AG04449 (cell line): ENCODE measurements at regions not wholly inside any gene's neighbourhood (a gene's known extent, or its start where the extent isn't known, plus 50 kb on each side); places are given as distances from the start of the nearest gene placed in this dataset.
A peak's percentile ranks its signal among the peaks of the same experiment; 100 is the strongest.

ENCODE experiments used
- CTCF ChIA-PET: fragments of 350-600 bp; formaldehyde crosslinking; extraction: SDS; loops from one replicate; lab custom pipeline; 2021; ENCODE audit warnings: antibody characterized with exemption; lab: Yijun Ruan, JAX
- POLR2A ChIA-PET: fragments of 400-600, 350-600 bp; formaldehyde crosslinking; extraction: SDS; loops from one replicate; lab custom pipeline; 2020; ENCODE audit warnings: antibody characterized with exemption, inconsistent platforms; lab: Yijun Ruan, JAX
- DNase-seq: peaks from one replicate; pipeline ENCODE4 v3.0.0-alpha.2; 2010; ENCODE audit warnings: low read depth, low spot score
- H3K4me3 ChIP-seq: 2 replicates; pipeline ENCODE4 v1.5.1; 2011; ENCODE audit warnings: low read depth, mild to moderate bottlenecking, control low read depth, low read length
- CTCF ChIP-seq: IDR thresholded peaks from one replicate; pipeline ENCODE4 v1.5.1; 2011; ENCODE audit warnings: mild to moderate bottlenecking, moderate library complexity, low read length, control low read depth, inconsistent platforms; ENCODE audit not compliant: insufficient read depth; ENCODE audit errors: missing control alignments

GRCh38 chr5:173473288-173473687 lies 143.2 kb downstream of the BOD1 start:
- H3K4me3 ChIP-seq, result no peak overlapping the region
- DNase-seq, result no peak
- ChIA-PET POLR2A (interaction anchor here (1.6 to 1.7 kb wide), 2 partner anchors 18 to 145 kb away, joined by 4 to 11 read pairs; partner anchors contain the start of gene STC2), CTCF (interaction anchor here (1.4 to 1.9 kb wide), 6 partner anchors 10 to 109 kb away, joined by 3 to 8 read pairs (median 4); no protein-coding TSS in a partner anchor)
- no peak for TF ChIP-seq CTCF

- DNase-seq, result no peak
- CTCF ChIA-PET, result interaction anchor here (0.8 to 1.9 kb wide), 8 partner anchors 9 to 500 kb away, joined by 3 to 8 read pairs (median 4); no protein-coding TSS in a partner anchor
- POLR2A ChIA-PET, result interaction anchor here (1.2 to 1.7 kb wide), 3 partner anchors 18 to 149 kb away, joined by 3 to 11 read pairs (median 4); partner anchors contain the start of gene STC2
- H3K4me3 ChIP-seq, result no peak overlapping the region
- TF ChIP-seq CTCF, result no peak
These were observed 143.6 kb downstream of the BOD1 start for GRCh38 chr5:173472784-173473278.

GRCh38 chr5:173472164-173472563 lies 143.9 kb upstream of the STC2 start:
- POLR2A ChIA-PET, result interaction anchor here (1.2 to 1.7 kb wide), 3 partner anchors 17 to 148 kb away, joined by 3 to 11 read pairs (median 4); partner anchors contain the start of gene STC2
- DNase-seq, result peak; percentile 86
- CTCF ChIA-PET, result interaction anchor here (0.8 to 1.9 kb wide), 9 partner anchors 10 to 501 kb away, joined by 3 to 8 read pairs (median 4); no protein-coding TSS in a partner anchor
- no peak overlapping the region for H3K4me3 ChIP-seq
- TF ChIP-seq CTCF, result no peak

- TF ChIP-seq CTCF, result no peak
- no peak for DNase-seq
- POLR2A ChIA-PET, result no interaction called here
- CTCF ChIA-PET, result interaction anchor here (1.9 kb wide), 1 partner anchor 104 kb away, joined by 4 read pairs; no protein-coding TSS in a partner anchor
- H3K4me3 ChIP-seq, result no peak overlapping the region
These were observed 140.6 kb upstream of the STC2 start for GRCh38 chr5:173468821-173469251.

GRCh38 chr5:173466227-173466626 lies 138.0 kb upstream of the STC2 start:
- no peak for DNase-seq
- no peak for TF ChIP-seq CTCF
- H3K4me3 ChIP-seq, result no peak overlapping the region
- ChIA-PET POLR2A (no interaction called here), CTCF (interaction anchor here (1.4 kb wide), 2 partner anchors 9 to 116 kb away, joined by 3 to 4 read pairs; no protein-coding TSS in a partner anchor)

GRCh38 chr5:173464813-173465212 lies 136.6 kb upstream of the STC2 start:
- ChIA-PET CTCF (interaction anchor here (0.7 to 1.7 kb wide), 6 partner anchors 8 to 117 kb away, joined by 3 to 4 read pairs (median 4); no protein-coding TSS in a partner anchor), POLR2A (no interaction called here)
- no peak for TF ChIP-seq CTCF
- H3K4me3 ChIP-seq, result no peak overlapping the region
- no peak for DNase-seq
